Mucosa of descending colon (tissue), 3 donors: ENCODE measurements at regions not wholly inside any gene's neighbourhood (a gene's known extent, or its start where the extent isn't known, plus 50 kb on each side); places are given as distances from the start of the nearest gene placed in this dataset.
"Not testable (repeated sequence)": the region's sequence is repeated elsewhere in the genome, so short reads cannot be mapped to it uniquely, and the experiment has no call there.

ENCODE experiments used
- ATAC-seq: fragments of 200-7000 bp; cut with Tn5 transposase; one replicate; pipeline ENCODE4 v1.9.1; 2020; ENCODE audit warnings: mild to moderate bottlenecking, moderate library complexity
- DNase-seq, 3 donors: peaks; one replicate each; pipeline ENCODE4 v3.0.0-alpha.2; 2020
- H3K36me3 ChIP-seq: fragments of 200-600 bp; one replicate; pipeline ENCODE4 v1.8.0; 2021; ENCODE audit warnings: low read depth, mild to moderate bottlenecking
- H3K4me1 ChIP-seq: fragments of 200-600 bp; one replicate; pipeline ENCODE4 v1.8.0; 2021; ENCODE audit warnings: low read depth, mild to moderate bottlenecking
- H3K4me3 ChIP-seq: fragments of 200-600 bp; one replicate; pipeline ENCODE4 v1.8.0; 2021; ENCODE audit warnings: mild to moderate bottlenecking
- H3K9me3 ChIP-seq: fragments of 200-600 bp; one replicate; pipeline ENCODE4 v1.8.0; 2021; ENCODE audit warnings: mild to moderate bottlenecking
- CTCF ChIP-seq: fragments of 200-600 bp; IDR thresholded peaks from one replicate; pipeline ENCODE4 v1.8.0; 2022; ENCODE audit warnings: antibody characterized with exemption, mild to moderate bottlenecking
- intact Hi-C, 2 donors: fragments of 100-400 bp; cut with DNase I in 1 of 2; cut with micrococcal nuclease in 1 of 2; formaldehyde crosslinking; loops; one replicate each; pipeline versions ENCODE4 v1.11.0 to v1.11.1; 2022; cut with DNase I, micrococcal nuclease
- donor health status: DM: no; HTN: no; CAD: no; lungs with moderate emphysema.
- donor health status: DM: no; HTN: no; CAD: no.
- donor health status: DM: no; HTN: yes; CAD: no.

- H3K9me3 ChIP-seq = no peaks in the 10 kb centered on the region
- H3K36me3 ChIP-seq = no peaks in the 10 kb centered on the region
- no peak for TF ChIP-seq CTCF
- H3K4me1 ChIP-seq = no peaks in the 10 kb centered on the region
- DNase-seq (no peak), ATAC-seq (no peak)
- H3K4me3 ChIP-seq = no peak overlapping the region
- intact Hi-C loops = no loop called here
Observed at GRCh38 chr4:85018983-85019382, 52.5 kb upstream of the WDFY3 start.

DNA sequence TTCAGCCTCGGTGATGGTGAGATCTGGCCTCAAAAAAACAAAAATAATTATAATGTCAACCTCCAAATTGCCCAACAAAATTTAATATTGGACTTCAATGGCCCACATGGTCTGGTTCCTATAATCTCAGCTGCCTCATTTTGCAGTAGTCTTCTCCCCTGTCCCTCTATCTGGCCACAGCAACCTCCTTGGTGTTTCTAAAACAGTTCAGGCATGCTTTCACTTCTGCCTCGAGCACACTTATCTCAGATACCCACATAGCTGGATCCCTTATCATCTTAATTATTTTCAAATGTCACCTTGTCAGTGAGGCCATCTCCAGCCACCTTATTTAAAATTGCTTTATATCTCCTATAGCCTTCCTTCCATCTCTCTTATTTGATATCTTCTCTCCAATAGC, 52.9 kb upstream of the WDFY3 start:
- intact Hi-C loops = no loop called here
- Histone ChIP-seq H3K4me1 (no peaks in the 10 kb centered on the region), H3K36me3 (no peaks in the 10 kb centered on the region), H3K4me3 (no peak overlapping the region), H3K9me3 (no peaks in the 10 kb centered on the region)
- ATAC-seq (no peak), DNase-seq (no peak)
- no peak for TF ChIP-seq CTCF

DNA sequence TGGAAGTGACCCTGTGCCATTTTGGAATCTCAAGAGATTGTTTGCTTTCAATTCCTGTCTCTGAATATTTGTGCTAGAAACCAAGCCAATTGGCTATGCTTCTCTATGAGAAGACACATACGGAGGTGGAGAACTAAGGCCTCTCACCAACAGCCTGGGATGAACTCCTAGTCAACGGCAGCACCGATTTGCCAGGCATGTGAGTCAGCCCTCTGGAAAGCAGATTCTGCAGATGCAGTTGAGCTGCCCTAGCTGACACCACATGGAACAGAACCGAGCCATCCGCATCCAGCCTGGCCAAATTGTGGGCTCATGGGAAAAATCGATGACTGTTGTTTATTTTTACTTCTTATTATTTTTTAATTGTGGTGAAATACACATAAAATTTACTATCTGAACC, 58.2 kb upstream of the WDFY3 start:
- TF ChIP-seq CTCF = no peak
- H3K4me3 ChIP-seq = no peak overlapping the region
- ATAC-seq (no peak), DNase-seq (no peak)
- H3K4me1 ChIP-seq = no peaks in the 10 kb centered on the region
- intact Hi-C loops = no loop called here
- H3K9me3 ChIP-seq = no peaks in the 10 kb centered on the region
- no peaks in the 10 kb centered on the region for H3K36me3 ChIP-seq

DNA sequence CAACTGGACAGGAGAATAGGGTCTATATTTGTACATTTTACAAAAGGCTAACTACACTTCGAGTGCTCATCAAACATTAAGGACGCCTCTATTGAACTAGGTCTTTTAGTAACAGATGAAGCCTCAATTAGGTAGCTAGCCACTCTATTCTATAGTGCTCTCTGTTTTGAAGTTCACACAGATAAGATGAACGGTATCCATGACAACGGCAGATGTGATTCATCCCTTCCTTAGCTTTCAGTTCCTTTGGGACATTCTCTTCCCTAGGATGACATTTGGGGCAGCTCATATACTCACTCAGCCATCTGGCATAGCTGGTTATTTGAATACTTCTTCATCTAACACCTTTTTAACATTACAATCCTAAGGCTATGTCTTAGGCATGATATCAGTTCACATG, 62.4 kb upstream of the WDFY3 start:
- Histone ChIP-seq H3K4me3 (no peak overlapping the region), H3K4me1 (no peaks in the 10 kb centered on the region), H3K36me3 (no peaks in the 10 kb centered on the region), H3K9me3 (peaks cover 4% of the 10 kb centered on the region)
- no peak for ATAC-seq
- DNase-seq = no peak
- intact Hi-C loops = no loop called here
- no peak for TF ChIP-seq CTCF

DNA sequence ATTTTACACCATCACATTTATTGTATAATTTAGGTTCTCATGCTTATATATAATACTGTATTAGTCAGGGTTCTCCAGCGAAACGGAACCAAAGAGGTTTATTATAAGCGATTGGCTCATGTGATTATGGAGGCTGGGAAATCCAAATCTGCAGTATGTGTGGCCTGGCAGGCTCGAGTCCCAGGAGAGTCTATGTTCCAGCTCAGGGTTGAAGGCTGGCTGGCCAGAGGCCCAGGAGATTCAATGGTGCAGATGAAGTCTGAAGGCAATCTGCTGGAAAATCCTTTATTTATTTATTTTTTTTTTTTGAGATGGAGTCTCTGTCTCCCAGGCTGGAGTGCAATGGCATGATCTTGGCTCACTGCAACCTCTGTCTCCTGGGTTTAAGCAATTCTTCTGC, 63.0 kb upstream of the WDFY3 start:
- Histone ChIP-seq H3K36me3 (no peaks in the 10 kb centered on the region), H3K9me3 (peaks cover 10% of the 10 kb centered on the region), H3K4me3 (no peak overlapping the region), H3K4me1 (no peaks in the 10 kb centered on the region)
- DNase-seq (no peak), ATAC-seq (no peak)
- intact Hi-C loops = no loop called here
- TF ChIP-seq CTCF = no peak

DNA sequence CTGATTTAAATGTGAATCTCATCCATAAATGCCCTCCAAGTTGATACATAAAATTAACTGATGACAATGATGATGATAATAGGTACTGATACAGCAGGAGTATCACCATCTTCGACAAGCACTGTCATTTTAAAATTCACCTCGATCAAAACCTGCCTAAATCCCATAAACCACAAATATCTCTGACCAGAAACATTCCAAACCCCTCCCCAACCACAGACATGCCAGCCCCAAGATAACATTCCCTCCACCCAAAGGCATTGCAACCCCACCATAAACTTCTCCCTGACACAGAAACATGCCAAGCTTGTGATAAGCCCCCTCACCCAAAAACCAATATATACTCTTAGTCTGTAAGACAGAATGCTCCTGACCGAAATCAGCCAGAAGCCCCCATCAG, 63.7 kb upstream of the WDFY3 start:
- DNase-seq = no peak
- no peaks in the 10 kb centered on the region for H3K4me1 ChIP-seq
- intact Hi-C loops = no loop called here
- no peak for TF ChIP-seq CTCF
- no peaks in the 10 kb centered on the region for H3K36me3 ChIP-seq
- ATAC-seq = no peak
- H3K4me3 ChIP-seq = no peak overlapping the region
- H3K9me3 ChIP-seq = peaks cover 14% of the 10 kb centered on the region

DNA sequence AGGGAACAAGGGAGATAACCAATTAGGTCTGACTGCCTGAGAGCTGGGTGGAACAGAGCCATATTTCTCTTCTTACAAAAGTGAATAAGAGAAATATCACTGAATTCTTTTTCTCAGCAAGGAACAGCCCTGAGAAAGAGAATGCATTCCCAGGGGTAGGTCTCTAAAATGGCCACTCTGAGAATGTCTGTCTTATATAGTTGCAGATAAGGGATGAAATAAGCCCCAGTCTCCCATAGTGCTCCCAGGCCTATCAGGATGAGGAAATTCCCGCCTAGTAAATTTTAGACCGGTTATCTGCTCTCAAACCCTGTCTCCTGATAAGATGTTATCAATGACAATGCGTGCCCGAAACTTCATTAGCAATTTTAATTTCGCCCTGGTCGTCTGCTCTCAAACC, 67.3 kb upstream of the WDFY3 start:
- H3K4me1 ChIP-seq, DNase-seq, H3K36me3 ChIP-seq, H3K4me3 ChIP-seq, ATAC-seq, intact Hi-C loops: not testable (repeated sequence)
- peaks cover 14% of the 10 kb centered on the region for H3K9me3 ChIP-seq
